Lower leg skin (tissue), 4 donors: ENCODE measurements at regions not wholly inside any gene's neighbourhood (a gene's known extent, or its start where the extent isn't known, plus 50 kb on each side); places are given as distances from the start of the nearest gene placed in this dataset.
"Not testable (repeated sequence)": the region's sequence is repeated elsewhere in the genome, so short reads cannot be mapped to it uniquely, and the experiment has no call there.

Experiments
- DNase-seq, 2 donors: peaks; one replicate each; pipeline ENCODE4 v3.0.0-alpha.2; 2019; ENCODE audit warnings: low spot score in 2 of 2
- H3K4me3 ChIP-seq: fragments of 200-600 bp; sonication (generic); 2 replicates; pipeline ENCODE4 v1.5.1; 2017; ENCODE audit warnings: mild to moderate bottlenecking, low read depth; ENCODE audit not compliant: poor library complexity, severe bottlenecking
- CTCF ChIP-seq, 3 donors: fragments of 450-650 bp; IDR thresholded peaks; one replicate each; pipeline ENCODE4 v1.5.1; 2016; ENCODE audit warnings: antibody characterized with exemption in 3 of 3, mild to moderate bottlenecking in 3 of 3, moderate library complexity in 2 of 3
- POLR2A ChIP-seq, 2 donors: fragments of 450-650 bp; IDR thresholded peaks; one replicate each; pipeline ENCODE4 v1.6.1; 2016 to 2017; ENCODE audit warnings: antibody characterized with exemption in 2 of 2, mild to moderate bottlenecking in 1 of 2, moderate library complexity in 1 of 2
- WGBS, 2 donors: methylation state at CpG; one replicate each; pipeline ENCODE4 v1.1.5; 2018; 5-methylcytosine and 5-hydroxymethylcytosine counted together
- intact Hi-C: fragments of 100-400 bp; cut with DNase I; formaldehyde crosslinking; loops from one replicate; pipeline ENCODE4 v1.15.0; 2023; ENCODE audit warnings: low total_unique reads

- no peak for DNase-seq
- intact Hi-C loops = no loop called here
- no peak overlapping the region for H3K4me3 ChIP-seq
- no peak for TF ChIP-seq CTCF (IDR thresholded peaks at IDR 0.05)
- TF ChIP-seq POLR2A (IDR thresholded peaks at IDR 0.05) = no peak
- 70 to 76% methylated on average over 4 of the region's 4 CpGs for WGBS, 2 donors
These were observed 51.9 kb upstream of the SPDL1 start for GRCh38 chr5:169531631-169532030.

GRCh38 chr5:169527863-169528262 lies 55.7 kb upstream of the SPDL1 start:
- no peak for DNase-seq
- H3K4me3 ChIP-seq = no peak overlapping the region
- intact Hi-C loops = no loop called here
- no peak for TF ChIP-seq CTCF (IDR thresholded peaks at IDR 0.05)
- no peak for TF ChIP-seq POLR2A (IDR thresholded peaks at IDR 0.05)

GRCh38 chr5:169527066-169527465 lies 56.5 kb upstream of the SPDL1 start:
- no peak for DNase-seq
- WGBS, 2 donors = 62 to 67% methylated on average over 2 of the region's 2 CpGs
- no peak overlapping the region for H3K4me3 ChIP-seq
- intact Hi-C loops = no loop called here
- TF ChIP-seq CTCF (IDR thresholded peaks at IDR 0.05) (no peak), POLR2A (IDR thresholded peaks at IDR 0.05) (no peak)

- no peak overlapping the region for H3K4me3 ChIP-seq
- WGBS, 2 donors = 88 to 89% methylated on average over 3 of the region's 3 CpGs
- TF ChIP-seq CTCF (IDR thresholded peaks at IDR 0.05) (no peak), POLR2A (IDR thresholded peaks at IDR 0.05) (no peak)
- intact Hi-C loops = no loop called here
- no peak for DNase-seq
These were observed 60.7 kb upstream of the SPDL1 start for GRCh38 chr5:169522851-169523250.

DNA sequence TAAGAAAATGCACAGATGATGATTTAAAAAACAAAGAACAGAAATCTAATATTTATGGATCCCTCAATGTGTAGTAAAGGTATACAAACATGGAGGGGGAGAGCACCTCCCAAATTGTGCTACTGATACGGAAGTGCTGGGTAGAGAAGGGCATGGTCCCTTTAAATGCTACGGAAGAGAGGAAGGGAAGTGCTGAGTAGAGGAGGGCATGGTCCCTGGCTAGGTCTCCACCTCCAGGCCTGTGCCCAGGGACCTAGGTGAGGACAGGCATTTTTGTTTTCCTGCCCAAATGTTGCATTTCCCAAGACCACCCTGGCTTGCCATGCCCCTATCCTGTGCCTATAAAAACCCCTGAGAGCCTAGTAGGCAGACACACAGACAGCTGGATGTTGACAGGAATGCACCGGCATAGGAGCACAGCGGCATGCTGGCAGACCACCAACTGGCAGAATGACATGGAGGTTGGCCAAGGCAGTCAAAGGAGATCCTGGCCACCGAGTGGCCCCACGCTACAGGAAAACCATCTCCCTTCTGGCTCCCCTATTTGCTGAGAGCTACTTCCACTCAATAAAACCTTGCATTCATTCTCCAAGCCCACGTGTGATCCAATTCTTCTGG lies 62.1 kb upstream of the SPDL1 start:
- intact Hi-C loops = no loop called here
- 36 to 41% methylated on average over 7 of the region's 7 CpGs for WGBS, 2 donors
- H3K4me3 ChIP-seq = no peak overlapping the region
- no peak for TF ChIP-seq CTCF (IDR thresholded peaks at IDR 0.05)
- TF ChIP-seq POLR2A (IDR thresholded peaks at IDR 0.05) = no peak
- no peak for DNase-seq

DNA sequence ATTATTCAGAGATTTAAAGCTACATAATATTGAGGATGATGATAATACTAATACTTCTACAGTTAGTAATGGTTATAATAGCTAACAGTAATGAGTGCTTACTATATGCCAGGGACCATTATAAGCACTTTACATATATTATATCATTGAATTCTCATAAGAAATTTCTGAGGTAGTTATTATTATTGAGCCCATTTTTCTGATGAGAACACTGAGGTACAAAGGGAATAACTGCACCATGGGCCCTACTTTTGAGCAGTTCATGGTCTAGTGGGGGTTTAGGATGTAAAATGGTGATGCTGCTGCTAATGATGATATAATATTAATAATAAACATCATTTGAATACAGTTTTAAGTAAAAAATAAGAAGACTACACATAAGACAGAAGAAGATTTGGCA lies 64.2 kb upstream of the SPDL1 start:
- TF ChIP-seq POLR2A (IDR thresholded peaks at IDR 0.05) = no peak
- no peak for TF ChIP-seq CTCF (IDR thresholded peaks at IDR 0.05)
- no peak for DNase-seq
- H3K4me3 ChIP-seq = no peak overlapping the region
- intact Hi-C loops = no loop called here

- intact Hi-C loops, DNase-seq, H3K4me3 ChIP-seq: not testable (repeated sequence)
These were observed 64.8 kb upstream of the SPDL1 start for GRCh38 chr5:169518779-169519178.
